Vagina (tissue), 2 donors: ENCODE measurements at regions not wholly inside any gene's neighbourhood (a gene's known extent, or its start where the extent isn't known, plus 50 kb on each side); places are given as distances from the start of the nearest gene placed in this dataset.

Experiments
- CTCF ChIP-seq, 3 experiments: fragments of 450-650 bp in 2 of 3; fragments of 200-600 bp in 1 of 3; sonication (generic) in 1 of 3; IDR thresholded peaks; one replicate each; pipeline ENCODE4 v1.5.1; 2017 to 2019; ENCODE audit warnings: antibody characterized with exemption in 3 of 3, mild to moderate bottlenecking in 2 of 3, moderate library complexity in 2 of 3
- POLR2AphosphoS5 ChIP-seq, 2 donors: sonication (generic); formaldehyde crosslinking; IDR thresholded peaks; one replicate each; pipeline ENCODE4 v1.9.0; 2017; ENCODE audit warnings: antibody characterized with exemption in 2 of 2, mild to moderate bottlenecking in 2 of 2, low read depth in 1 of 2; ENCODE audit not compliant: insufficient read depth in 1 of 2

GRCh38 chr1:64318428-64318827, 115.0 kb downstream of the UBE2U start:
- TF ChIP-seq CTCF (IDR thresholded peaks at IDR 0.05) (no peak), POLR2AphosphoS5 (IDR thresholded peaks at IDR 0.05; ENCODE audit: insufficient read depth in 1 of 2, low read depth in 1 of 2) (no peak)
